ENCODE measurements at regions not wholly inside any gene's neighbourhood (a gene's known extent, or its start where the extent isn't known, plus 50 kb on each side); places are given as distances from the start of the nearest gene placed in this dataset.

- DNase-seq = no peak
Measured at GRCh38 chr21:24197132-24197643, 1410.1 kb downstream of the MRPL39 start.

- DNase-seq = no peak
Measured at GRCh38 chr21:24188506-24188905, 1418.8 kb downstream of the MRPL39 start.

GRCh38 chr21:24183077-24183476, 1424.2 kb downstream of the MRPL39 start:
- DNase-seq = no peak

- DNase-seq = no peak
Measured at GRCh38 chr21:24179110-24179509, 1428.2 kb downstream of the MRPL39 start.

- DNase-seq = no peak
Measured at GRCh38 chr21:24175106-24175505, 1432.2 kb downstream of the MRPL39 start.

- no peak for DNase-seq
Measured at GRCh38 chr21:24171736-24172135, 1435.5 kb downstream of the MRPL39 start.

- DNase-seq = no peak
Measured at GRCh38 chr21:24163539-24163938, 1443.7 kb downstream of the MRPL39 start.

- no peak for DNase-seq
Measured at GRCh38 chr21:24160528-24160927, 1446.8 kb downstream of the MRPL39 start.

- DNase-seq = no peak
Measured at GRCh38 chr21:24153137-24153536, 1454.1 kb downstream of the MRPL39 start.

GRCh38 chr21:24150753-24151152, 1456.5 kb downstream of the MRPL39 start:
- DNase-seq = no peak

- no peak for DNase-seq
Measured at GRCh38 chr21:24148461-24148860, 1458.8 kb downstream of the MRPL39 start.

- no peak for DNase-seq
Measured at GRCh38 chr21:24147674-24148073, 1459.6 kb downstream of the MRPL39 start.

GRCh38 chr21:24131056-24131455, 1476.2 kb downstream of the MRPL39 start:
- DNase-seq = no peak

- DNase-seq = no peak
Measured at GRCh38 chr21:24127651-24128050, 1479.6 kb downstream of the MRPL39 start.

- DNase-seq = no peak
Measured at GRCh38 chr21:24123785-24124184, 1483.5 kb downstream of the MRPL39 start.

- DNase-seq = no peak
Measured at GRCh38 chr21:24118738-24119459, 1488.4 kb downstream of the MRPL39 start.

- no peak for DNase-seq
Measured at GRCh38 chr21:24115141-24115540, 1492.1 kb downstream of the MRPL39 start.

- no peak for DNase-seq
Measured at GRCh38 chr21:24112020-24112419, 1495.3 kb downstream of the MRPL39 start.

- no peak for DNase-seq
Measured at GRCh38 chr21:24110846-24111245, 1496.4 kb downstream of the MRPL39 start.

GRCh38 chr21:24097181-24097580, 1510.1 kb downstream of the MRPL39 start:
- no peak for DNase-seq

- DNase-seq = no peak
Measured at GRCh38 chr21:24096651-24097050, 1510.6 kb downstream of the MRPL39 start.

GRCh38 chr21:24093032-24093431, 1514.2 kb downstream of the MRPL39 start:
- no peak for DNase-seq

GRCh38 chr21:24076179-24076578, 1531.1 kb downstream of the MRPL39 start:
- no peak for DNase-seq

- no peak for DNase-seq
Measured at GRCh38 chr21:24055696-24056095, 1551.6 kb downstream of the MRPL39 start.

- peak; percentile 8 for DNase-seq
Measured at GRCh38 chr21:24050231-24050630, 1557.0 kb downstream of the MRPL39 start.

Measured in GF-D8 (cell line).